ENCODE measurements at regions not wholly inside any gene's neighbourhood (a gene's known extent, or its start where the extent isn't known, plus 50 kb on each side); places are given as distances from the start of the nearest gene placed in this dataset.

- TF ChIP-seq CTCF (IDR thresholded peaks at IDR 0.05; ENCODE audit: low read depth, low read length, missing control alignments), result no peak
- DNase-seq (ENCODE audit: low read depth), result no peak
- in situ Hi-C loops (cut with HindIII; ENCODE audit: low sequenced_read_pairs), result no loop called here
- no peak overlapping the region for H3K4me3 ChIP-seq (ENCODE audit: low read depth, low read length)
Measured at GRCh38 chr1:34549199-34549598, 205.6 kb upstream of the GJB5 start.

GRCh38 chr1:34578306-34578705 lies 176.5 kb upstream of the GJB5 start:
- no peak overlapping the region for H3K4me3 ChIP-seq (ENCODE audit: low read depth, low read length)
- no peak for TF ChIP-seq CTCF (IDR thresholded peaks at IDR 0.05; ENCODE audit: low read depth, low read length, missing control alignments)
- in situ Hi-C loops (cut with HindIII; ENCODE audit: low sequenced_read_pairs), result loop anchor here (25.0 kb wide), 1 partner anchor 941 kb away; no protein-coding TSS in a partner anchor
- DNase-seq (ENCODE audit: low read depth), result no peak

- in situ Hi-C loops (cut with HindIII; ENCODE audit: low sequenced_read_pairs), result loop anchor here (25.0 kb wide), 1 partner anchor 945 kb away; no protein-coding TSS in a partner anchor
- no peak for DNase-seq (ENCODE audit: low read depth)
- H3K4me3 ChIP-seq (ENCODE audit: low read depth, low read length), result no peak overlapping the region
- TF ChIP-seq CTCF (IDR thresholded peaks at IDR 0.05; ENCODE audit: low read depth, low read length, missing control alignments), result no peak
Measured at GRCh38 chr1:34582356-34582755, 172.5 kb upstream of the GJB5 start.

- no peak for DNase-seq (ENCODE audit: low read depth)
- no peak for TF ChIP-seq CTCF (IDR thresholded peaks at IDR 0.05; ENCODE audit: low read depth, low read length, missing control alignments)
- in situ Hi-C loops (cut with HindIII; ENCODE audit: low sequenced_read_pairs), result loop anchor here (25.0 kb wide), 1 partner anchor 950 kb away; no protein-coding TSS in a partner anchor
- H3K4me3 ChIP-seq (ENCODE audit: low read depth, low read length), result no peak overlapping the region
Measured at GRCh38 chr1:34587761-34588160, 167.1 kb upstream of the GJB5 start.

GRCh38 chr1:34590211-34590623 lies 164.6 kb upstream of the GJB5 start:
- no peak overlapping the region for H3K4me3 ChIP-seq (ENCODE audit: low read depth, low read length)
- in situ Hi-C loops (cut with HindIII; ENCODE audit: low sequenced_read_pairs), result loop anchor here (25.0 kb wide), 1 partner anchor 953 kb away; no protein-coding TSS in a partner anchor
- no peak for DNase-seq (ENCODE audit: low read depth)
- TF ChIP-seq CTCF (IDR thresholded peaks at IDR 0.05; ENCODE audit: low read depth, low read length, missing control alignments), result no peak

GRCh38 chr1:34591751-34592629 lies 162.9 kb upstream of the GJB5 start:
- TF ChIP-seq CTCF (IDR thresholded peaks at IDR 0.05; ENCODE audit: low read depth, low read length, missing control alignments), result no peak
- H3K4me3 ChIP-seq (ENCODE audit: low read depth, low read length), result no peak overlapping the region
- in situ Hi-C loops (cut with HindIII; ENCODE audit: low sequenced_read_pairs), result loop anchor here (25.0 kb wide), 1 partner anchor 955 kb away; no protein-coding TSS in a partner anchor
- no peak for DNase-seq (ENCODE audit: low read depth)
